WTC11 (cell line): ENCODE measurements at regions not wholly inside any gene's neighbourhood (a gene's known extent, or its start where the extent isn't known, plus 50 kb on each side); places are given as distances from the start of the nearest gene placed in this dataset.

Experiments
- ATAC-seq: fragments of 200-7000 bp; cut with Tn5 transposase; 2 replicates; pipeline ENCODE4 v1.10.0; 2021; ENCODE audit warnings: mild to moderate bottlenecking, moderate library complexity
- CTCF ChIA-PET: fragments of 300-600 bp; sonication (Branson Sonifier 250); formaldehyde crosslinking; loops from one replicate; lab custom pipeline; 2021; ENCODE audit warnings: antibody characterized with exemption; lab: Charles Lee
- POLR2A ChIA-PET: fragments of 350-600 bp; sonication (Branson Sonifier 250); formaldehyde crosslinking; loops from one replicate; lab custom pipeline; 2021; ENCODE audit warnings: antibody characterized with exemption; lab: Charles Lee
- DNase-seq: peaks from one replicate; pipeline ENCODE4 v3.0.0; 2021; ENCODE audit warnings: low spot score
- H3K27ac Mint-ChIP-seq: 2 replicates; pipeline ENCODE4 v1.8.0; 2021; ENCODE audit warnings: mixed read lengths
- H3K27me3 Mint-ChIP-seq: 2 replicates; pipeline ENCODE4 v1.8.0; 2021; ENCODE audit warnings: low read depth, mild to moderate bottlenecking, moderate library complexity, mixed read lengths
- H3K36me3 Mint-ChIP-seq: 2 replicates; pipeline ENCODE4 v1.8.0; 2021; ENCODE audit warnings: mixed read lengths
- H3K4me1 Mint-ChIP-seq: 2 replicates; pipeline ENCODE4 v1.8.0; 2022; ENCODE audit warnings: mixed read lengths
- H3K4me3 Mint-ChIP-seq: 2 replicates; pipeline ENCODE4 v1.8.0; 2021; ENCODE audit warnings: mild to moderate bottlenecking, moderate library complexity, mixed read lengths
- H3K9me3 Mint-ChIP-seq: 2 replicates; pipeline ENCODE4 v1.8.0; 2021; ENCODE audit warnings: mixed read lengths
- ATF1 ChIP-seq: sonication (generic); formaldehyde crosslinking; IDR thresholded peaks from 2 replicates; pipeline ENCODE4 v1.8.1; 2023; ENCODE audit warnings: mild to moderate bottlenecking, moderate library complexity, missing genetic modification reagents
- EMX1 ChIP-seq: fragments of 250-450 bp; sonication (Bioruptor Pico); IDR thresholded peaks from 2 replicates; pipeline ENCODE4 v1.8.0; 2021; ENCODE audit warnings: mild to moderate bottlenecking
- ESRRA ChIP-seq: sonication (generic); formaldehyde crosslinking; IDR thresholded peaks from 2 replicates; pipeline ENCODE4 v1.8.1; 2022; ENCODE audit warnings: mild to moderate bottlenecking, missing genetic modification reagents, borderline replicate concordance
- FOXK1 ChIP-seq: sonication (generic); formaldehyde crosslinking; IDR thresholded peaks from 2 replicates; pipeline ENCODE4 v1.8.0; 2022; ENCODE audit warnings: mild to moderate bottlenecking, moderate library complexity, missing genetic modification reagents
- JAZF1 ChIP-seq: fragments of 250-450 bp; sonication (Bioruptor Pico); IDR thresholded peaks from 2 replicates; pipeline ENCODE4 v1.9.0; 2021; ENCODE audit warnings: moderate library complexity, mild to moderate bottlenecking, inconsistent platforms
- MXD4 ChIP-seq: fragments of 250-450 bp; sonication (Bioruptor Pico); IDR thresholded peaks from 2 replicates; pipeline ENCODE4 v1.8.0; 2021; ENCODE audit warnings: mild to moderate bottlenecking, moderate library complexity, borderline replicate concordance
- MYBL2 ChIP-seq: sonication (generic); formaldehyde crosslinking; IDR thresholded peaks from 2 replicates; pipeline ENCODE4 v1.8.1; 2023; ENCODE audit warnings: mild to moderate bottlenecking, moderate library complexity, missing genetic modification reagents
- NR2C2 ChIP-seq: sonication (generic); formaldehyde crosslinking; IDR thresholded peaks from 2 replicates; pipeline ENCODE4 v1.8.0; 2022; ENCODE audit warnings: mild to moderate bottlenecking, missing genetic modification reagents
- RORB ChIP-seq: fragments of 250-450 bp; sonication (Bioruptor Pico); IDR thresholded peaks from 2 replicates; pipeline ENCODE4 v1.9.0; 2021; ENCODE audit warnings: mild to moderate bottlenecking
- SMAD3 ChIP-seq: sonication (generic); formaldehyde crosslinking; IDR thresholded peaks from 2 replicates; pipeline ENCODE4 v1.8.0; 2022; ENCODE audit warnings: missing genetic modification reagents, mild to moderate bottlenecking, borderline replicate concordance
- SOX15 ChIP-seq: fragments of 250-450 bp; sonication (Bioruptor Pico); IDR thresholded peaks from 2 replicates; pipeline ENCODE4 v1.9.0; 2021; ENCODE audit warnings: mild to moderate bottlenecking
- ZNF219 ChIP-seq: sonication (generic); formaldehyde crosslinking; IDR thresholded peaks from 2 replicates; pipeline ENCODE4 v1.8.0; 2023; ENCODE audit warnings: missing genetic modification reagents, mild to moderate bottlenecking, borderline replicate concordance
- TF ChIP-seq, protein P1 (sequence below): sonication (generic); formaldehyde crosslinking; conservative IDR thresholded peaks from 2 replicates; pipeline ENCODE4 v1.8.1; 2023; ENCODE audit warnings: mild to moderate bottlenecking, low read depth, missing genetic modification reagents, moderate library complexity
- TF ChIP-seq, protein P2 (sequence below): sonication (generic); formaldehyde crosslinking; IDR thresholded peaks from 2 replicates; pipeline ENCODE4 v1.8.0; 2022; ENCODE audit warnings: mild to moderate bottlenecking, missing genetic modification reagents
- TF ChIP-seq, protein P3 (sequence below): sonication (generic); formaldehyde crosslinking; IDR thresholded peaks from 2 replicates; pipeline ENCODE4 v1.8.1; 2022; ENCODE audit warnings: missing genetic modification reagents, borderline replicate concordance
- TF ChIP-seq, protein P4 (sequence below): sonication (generic); formaldehyde crosslinking; conservative IDR thresholded peaks from 2 replicates; pipeline ENCODE4 v1.8.1; 2022; ENCODE audit warnings: mild to moderate bottlenecking, missing genetic modification reagents

DNA sequence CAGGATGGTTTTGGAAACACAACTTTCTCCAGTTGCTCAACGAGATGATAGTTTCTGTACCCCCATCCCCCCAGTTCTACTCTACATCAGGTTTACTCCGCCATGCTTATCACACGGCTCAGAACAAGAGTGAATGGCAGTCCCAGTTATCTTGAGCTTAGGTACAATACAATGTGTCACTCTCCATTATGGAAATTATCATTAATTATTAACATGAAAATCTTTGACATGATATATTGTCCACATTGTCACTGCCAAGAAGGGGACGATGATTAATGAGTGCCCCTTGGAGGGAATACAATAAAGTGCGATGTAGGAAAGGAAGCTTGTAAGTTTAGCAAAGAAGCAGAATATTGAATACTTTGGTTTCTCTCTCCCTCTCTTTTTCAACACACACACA is 252.6 kb upstream of the CFAP20DC start (continued):
- TF ChIP-seq, protein P1, sequence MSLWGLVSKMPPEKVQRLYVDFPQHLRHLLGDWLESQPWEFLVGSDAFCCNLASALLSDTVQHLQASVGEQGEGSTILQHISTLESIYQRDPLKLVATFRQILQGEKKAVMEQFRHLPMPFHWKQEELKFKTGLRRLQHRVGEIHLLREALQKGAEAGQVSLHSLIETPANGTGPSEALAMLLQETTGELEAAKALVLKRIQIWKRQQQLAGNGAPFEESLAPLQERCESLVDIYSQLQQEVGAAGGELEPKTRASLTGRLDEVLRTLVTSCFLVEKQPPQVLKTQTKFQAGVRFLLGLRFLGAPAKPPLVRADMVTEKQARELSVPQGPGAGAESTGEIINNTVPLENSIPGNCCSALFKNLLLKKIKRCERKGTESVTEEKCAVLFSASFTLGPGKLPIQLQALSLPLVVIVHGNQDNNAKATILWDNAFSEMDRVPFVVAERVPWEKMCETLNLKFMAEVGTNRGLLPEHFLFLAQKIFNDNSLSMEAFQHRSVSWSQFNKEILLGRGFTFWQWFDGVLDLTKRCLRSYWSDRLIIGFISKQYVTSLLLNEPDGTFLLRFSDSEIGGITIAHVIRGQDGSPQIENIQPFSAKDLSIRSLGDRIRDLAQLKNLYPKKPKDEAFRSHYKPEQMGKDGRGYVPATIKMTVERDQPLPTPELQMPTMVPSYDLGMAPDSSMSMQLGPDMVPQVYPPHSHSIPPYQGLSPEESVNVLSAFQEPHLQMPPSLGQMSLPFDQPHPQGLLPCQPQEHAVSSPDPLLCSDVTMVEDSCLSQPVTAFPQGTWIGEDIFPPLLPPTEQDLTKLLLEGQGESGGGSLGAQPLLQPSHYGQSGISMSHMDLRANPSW (CRISPR knock-in tag): no peak
- TF ChIP-seq RORB (CRISPR knock-in tag) (no peak), JAZF1 (CRISPR knock-in tag) (no peak)

- POLR2A ChIA-PET: no interaction called here
- Mint-ChIP-seq H3K4me1 (no peaks in the 10 kb centered on the region), H3K4me3 (no peak overlapping the region), H3K9me3 (peaks cover 17% of the 10 kb centered on the region), H3K36me3 (no peaks in the 10 kb centered on the region), H3K27ac (no peak overlapping the region), H3K27me3 (no peaks in the 10 kb centered on the region)
- DNase-seq: no peak
- ATAC-seq: no peak
- TF ChIP-seq, protein P2, sequence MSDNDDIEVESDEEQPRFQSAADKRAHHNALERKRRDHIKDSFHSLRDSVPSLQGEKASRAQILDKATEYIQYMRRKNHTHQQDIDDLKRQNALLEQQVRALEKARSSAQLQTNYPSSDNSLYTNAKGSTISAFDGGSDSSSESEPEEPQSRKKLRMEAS (CRISPR knock-in tag): no peak
- TF ChIP-seq ATF1 (CRISPR knock-in tag) (no peak), FOXK1 (CRISPR knock-in tag) (no peak), ZNF219 (CRISPR knock-in tag) (no peak), NR2C2 (no peak)
- TF ChIP-seq, protein P1 (CRISPR knock-in tag): no peak
- CTCF ChIA-PET: interaction anchor here (1.3 kb wide), 1 partner anchor 13 kb away, joined by 5 read pairs; no protein-coding TSS in a partner anchor
Measured at GRCh38 chr3:59300733-59301132, 250.9 kb upstream of the CFAP20DC start.

GRCh38 chr3:59299561-59299960 is 249.7 kb upstream of the CFAP20DC start:
- ChIA-PET CTCF (interaction anchor here (0.7 kb wide), 1 partner anchor 553 kb away, joined by 3 read pairs; no protein-coding TSS in a partner anchor), POLR2A (no interaction called here)
- TF ChIP-seq, protein P3, sequence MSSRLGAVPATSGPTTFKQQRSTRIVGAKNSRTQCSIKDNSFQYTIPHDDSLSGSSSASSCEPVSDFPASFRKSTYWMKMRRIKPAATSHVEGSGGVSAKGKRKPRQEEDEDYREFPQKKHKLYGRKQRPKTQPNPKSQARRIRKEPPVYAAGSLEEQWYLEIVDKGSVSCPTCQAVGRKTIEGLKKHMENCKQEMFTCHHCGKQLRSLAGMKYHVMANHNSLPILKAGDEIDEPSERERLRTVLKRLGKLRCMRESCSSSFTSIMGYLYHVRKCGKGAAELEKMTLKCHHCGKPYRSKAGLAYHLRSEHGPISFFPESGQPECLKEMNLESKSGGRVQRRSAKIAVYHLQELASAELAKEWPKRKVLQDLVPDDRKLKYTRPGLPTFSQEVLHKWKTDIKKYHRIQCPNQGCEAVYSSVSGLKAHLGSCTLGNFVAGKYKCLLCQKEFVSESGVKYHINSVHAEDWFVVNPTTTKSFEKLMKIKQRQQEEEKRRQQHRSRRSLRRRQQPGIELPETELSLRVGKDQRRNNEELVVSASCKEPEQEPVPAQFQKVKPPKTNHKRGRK (CRISPR knock-in tag): no peak
- TF ChIP-seq SMAD3 (no peak), MXD4 (CRISPR knock-in tag) (no peak), MYBL2 (CRISPR knock-in tag) (no peak), SOX15 (no peak), ESRRA (no peak), EMX1 (CRISPR knock-in tag) (no peak), JAZF1 (CRISPR knock-in tag) (no peak)
- TF ChIP-seq, protein P4, sequence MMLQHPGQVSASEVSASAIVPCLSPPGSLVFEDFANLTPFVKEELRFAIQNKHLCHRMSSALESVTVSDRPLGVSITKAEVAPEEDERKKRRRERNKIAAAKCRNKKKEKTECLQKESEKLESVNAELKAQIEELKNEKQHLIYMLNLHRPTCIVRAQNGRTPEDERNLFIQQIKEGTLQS: no peak
- TF ChIP-seq, protein P2 (CRISPR knock-in tag): no peak
- DNase-seq (no peak), ATAC-seq (no peak)
- Mint-ChIP-seq H3K9me3 (peaks cover 25% of the 10 kb centered on the region), H3K36me3 (peaks cover 7% of the 10 kb centered on the region), H3K27me3 (no peaks in the 10 kb centered on the region), H3K4me3 (no peak overlapping the region), H3K27ac (no peak overlapping the region), H3K4me1 (no peaks in the 10 kb centered on the region)
